Neural progenitor cell (in vitro differentiated cells): ENCODE measurements at regions not wholly inside any gene's neighbourhood (a gene's known extent, or its start where the extent isn't known, plus 50 kb on each side); places are given as distances from the start of the nearest gene placed in this dataset.

ENCODE experiments used
- CTCF ChIP-seq: fragments of 200-600 bp; sonication (generic); IDR thresholded peaks from 2 replicates; pipeline ENCODE4 v1.5.1; 2017; ENCODE audit warnings: antibody characterized with exemption, mild to moderate bottlenecking
- EZH2 ChIP-seq: fragments of 200-600 bp; sonication (generic); IDR thresholded peaks from 2 replicates; pipeline ENCODE4 v1.6.1; 2017; ENCODE audit warnings: antibody characterized with exemption, mild to moderate bottlenecking, moderate library complexity
- EZH2phosphoT487 ChIP-seq: fragments of 200-600 bp; sonication (generic); IDR thresholded peaks from 2 replicates; pipeline ENCODE4 v1.6.1; 2017; ENCODE audit warnings: antibody characterized with exemption

- TF ChIP-seq CTCF (no peak), EZH2 (no peak), EZH2phosphoT487 (no peak)
Measured at GRCh38 chr1:233505130-233505529, 108.8 kb upstream of the KCNK1 start.
